ENCODE measurements at regions not wholly inside any gene's neighbourhood (a gene's known extent, or its start where the extent isn't known, plus 50 kb on each side); places are given as distances from the start of the nearest gene placed in this dataset.

DNA sequence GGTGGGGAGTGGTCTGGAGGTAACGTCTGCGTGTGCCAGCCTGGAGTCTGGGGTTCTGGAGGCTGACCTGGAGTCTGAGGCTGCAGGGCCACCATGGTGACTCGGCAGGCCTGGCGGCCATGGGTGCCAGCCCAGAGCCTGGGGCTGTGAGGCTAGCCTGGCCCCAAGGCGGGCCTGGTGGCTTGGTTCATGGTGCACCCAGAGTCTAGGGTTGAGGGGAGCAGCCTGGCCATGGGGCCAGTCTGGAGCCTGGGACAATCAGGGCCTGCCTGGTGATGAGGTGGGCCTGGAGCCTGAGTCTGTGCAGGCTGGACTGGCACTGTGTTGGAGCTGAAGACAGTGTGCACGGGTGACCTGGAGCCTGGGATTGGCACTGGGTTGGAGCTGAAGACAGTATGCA is 64.9 kb downstream of the CXorf49B start:
- Histone ChIP-seq H4K8ac (ENCODE audit: low read depth in 2 of 2, low read length in 2 of 2) (no peak overlapping the region), H3K36me3 (ENCODE audit: control insufficient read depth, insufficient read depth, low read length) (no peaks in the 10 kb centered on the region), H3K9me3 (ENCODE audit: control insufficient read depth, insufficient read depth, low read length) (no peaks in the 10 kb centered on the region), H4K20me1 (ENCODE audit: insufficient read depth, low read length) (no peaks in the 10 kb centered on the region; the same call in 1 of the 2 replicates), H3K14ac (replicated peaks; ENCODE audit: low read depth, low read length) (no peak overlapping the region), H4K5ac (ENCODE audit: low read depth, low read length) (no peak overlapping the region), H2AK5ac (ENCODE audit: low read depth, low read length) (no peak overlapping the region), H3K4me2 (ENCODE audit: low read depth, low read length) (no peak overlapping the region), H2BK15ac (ENCODE audit: low read depth, low read length) (no peak overlapping the region), H2BK120ac (ENCODE audit: low read depth, low read length) (no peak overlapping the region), H3K9me1 (ENCODE audit: insufficient read depth, low read length) (no peaks in the 10 kb centered on the region), H3K4me3 (ENCODE audit: insufficient read depth, low read depth, low read length) (no peak overlapping the region), H4K91ac (ENCODE audit: insufficient read depth, low read depth, low read length) (no peak overlapping the region), H3K27me3 (ENCODE audit: control insufficient read depth, insufficient read depth, low read length) (peaks cover 5% of the 10 kb centered on the region; the same call in 1 of the 2 replicates), H2AK9ac (replicated peaks; ENCODE audit: low read depth, low read length, poor library complexity) (no peak overlapping the region), H3K9ac (ENCODE audit: low read depth, low read length) (no peak overlapping the region), H3K4ac (ENCODE audit: low read depth, low read length) (no peak overlapping the region), H3K27ac (ENCODE audit: insufficient read depth, low read length) (no peak overlapping the region), H3K56ac (ENCODE audit: extremely low read depth, insufficient read depth, low read length) (no peak overlapping the region), H2BK20ac (ENCODE audit: low read depth, low read length) (no peak overlapping the region), H3K4me1 (ENCODE audit: control insufficient read depth, insufficient read depth, low read length) (no peaks in the 10 kb centered on the region), H3K23ac (ENCODE audit: low read depth, low read length) (no peak overlapping the region), H2BK5ac (ENCODE audit: low read depth, low read length, poor library complexity, severe bottlenecking) (no peak overlapping the region), H2AFZ (replicated peaks; ENCODE audit: low read length, poor library complexity) (no peak overlapping the region), H3K79me1 (ENCODE audit: low read depth in 1 of 2, low read length in 2 of 2) (no peaks in the 10 kb centered on the region), H3K18ac (ENCODE audit: low read depth, low read length) (no peak overlapping the region)
- BruUV-seq (replicated peaks): no TSS peak
- ATAC-seq (ENCODE audit: low read depth) (no peak), DNase-seq (no peak)
- in situ Hi-C loops (cut with MboI; ENCODE audit: low sequenced_read_pairs) (no loop called here), intact Hi-C loops (cut with micrococcal nuclease) (no loop called here), dilution Hi-C loops (cut with HindIII; ENCODE audit: low sequenced_read_pairs, unreplicated experiment) (no loop called here)
- TF ChIP-seq, protein P1, sequence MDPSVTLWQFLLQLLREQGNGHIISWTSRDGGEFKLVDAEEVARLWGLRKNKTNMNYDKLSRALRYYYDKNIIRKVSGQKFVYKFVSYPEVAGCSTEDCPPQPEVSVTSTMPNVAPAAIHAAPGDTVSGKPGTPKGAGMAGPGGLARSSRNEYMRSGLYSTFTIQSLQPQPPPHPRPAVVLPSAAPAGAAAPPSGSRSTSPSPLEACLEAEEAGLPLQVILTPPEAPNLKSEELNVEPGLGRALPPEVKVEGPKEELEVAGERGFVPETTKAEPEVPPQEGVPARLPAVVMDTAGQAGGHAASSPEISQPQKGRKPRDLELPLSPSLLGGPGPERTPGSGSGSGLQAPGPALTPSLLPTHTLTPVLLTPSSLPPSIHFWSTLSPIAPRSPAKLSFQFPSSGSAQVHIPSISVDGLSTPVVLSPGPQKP (IDR thresholded peaks at IDR 0.05; ENCODE audit: borderline replicate concordance, low read depth, low read length): no peak
- TF ChIP-seq RCOR1 (IDR thresholded peaks at IDR 0.05; ENCODE audit: insufficient replicate concordance, low read length): no peak
- no peak for TF ChIP-seq BHLHE40 (IDR thresholded peaks at IDR 0.05; ENCODE audit: low read depth, low read length)
- TF ChIP-seq FOS (IDR thresholded peaks at IDR 0.05; ENCODE audit: low read depth, low read length): no peak
- TF ChIP-seq CEBPB (IDR thresholded peaks at IDR 0.05; ENCODE audit: low read depth, low read length): no peak
- TF ChIP-seq, protein P2, sequence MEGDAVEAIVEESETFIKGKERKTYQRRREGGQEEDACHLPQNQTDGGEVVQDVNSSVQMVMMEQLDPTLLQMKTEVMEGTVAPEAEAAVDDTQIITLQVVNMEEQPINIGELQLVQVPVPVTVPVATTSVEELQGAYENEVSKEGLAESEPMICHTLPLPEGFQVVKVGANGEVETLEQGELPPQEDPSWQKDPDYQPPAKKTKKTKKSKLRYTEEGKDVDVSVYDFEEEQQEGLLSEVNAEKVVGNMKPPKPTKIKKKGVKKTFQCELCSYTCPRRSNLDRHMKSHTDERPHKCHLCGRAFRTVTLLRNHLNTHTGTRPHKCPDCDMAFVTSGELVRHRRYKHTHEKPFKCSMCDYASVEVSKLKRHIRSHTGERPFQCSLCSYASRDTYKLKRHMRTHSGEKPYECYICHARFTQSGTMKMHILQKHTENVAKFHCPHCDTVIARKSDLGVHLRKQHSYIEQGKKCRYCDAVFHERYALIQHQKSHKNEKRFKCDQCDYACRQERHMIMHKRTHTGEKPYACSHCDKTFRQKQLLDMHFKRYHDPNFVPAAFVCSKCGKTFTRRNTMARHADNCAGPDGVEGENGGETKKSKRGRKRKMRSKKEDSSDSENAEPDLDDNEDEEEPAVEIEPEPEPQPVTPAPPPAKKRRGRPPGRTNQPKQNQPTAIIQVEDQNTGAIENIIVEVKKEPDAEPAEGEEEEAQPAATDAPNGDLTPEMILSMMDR (conservative IDR thresholded peaks at IDR 0.05; ENCODE audit: low read depth, low read length): no peak
- TF ChIP-seq MAFK (IDR thresholded peaks at IDR 0.05; ENCODE audit: low read depth, low read length): no peak
- TF ChIP-seq CHD1 (IDR thresholded peaks at IDR 0.05; ENCODE audit: low read depth, low read length): no peak
- no peak for TF ChIP-seq RAD21 (IDR thresholded peaks at IDR 0.05; ENCODE audit: low read length)
- TF ChIP-seq, protein P3, sequence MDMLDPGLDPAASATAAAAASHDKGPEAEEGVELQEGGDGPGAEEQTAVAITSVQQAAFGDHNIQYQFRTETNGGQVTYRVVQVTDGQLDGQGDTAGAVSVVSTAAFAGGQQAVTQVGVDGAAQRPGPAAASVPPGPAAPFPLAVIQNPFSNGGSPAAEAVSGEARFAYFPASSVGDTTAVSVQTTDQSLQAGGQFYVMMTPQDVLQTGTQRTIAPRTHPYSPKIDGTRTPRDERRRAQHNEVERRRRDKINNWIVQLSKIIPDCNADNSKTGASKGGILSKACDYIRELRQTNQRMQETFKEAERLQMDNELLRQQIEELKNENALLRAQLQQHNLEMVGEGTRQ (IDR thresholded peaks at IDR 0.05; ENCODE audit: low read depth, low read length): no peak
- no peak for TF ChIP-seq MAZ (IDR thresholded peaks at IDR 0.05; ENCODE audit: borderline replicate concordance, low read depth, low read length)
- TF ChIP-seq SMC3 (IDR thresholded peaks at IDR 0.05; ENCODE audit: low read depth, low read length): no peak
- no peak for TF ChIP-seq MXI1 (IDR thresholded peaks at IDR 0.05; ENCODE audit: borderline replicate concordance, low read depth, low read length)
- TF ChIP-seq POLR2A (IDR thresholded peaks at IDR 0.05; ENCODE audit: low read depth, low read length): no peak
- ChIA-PET CTCF (no interaction called here), POLR2A (ENCODE audit: unreplicated experiment) (no interaction called here)
- 53% methylated on average over 3 of the region's 6 CpGs; no CpG with 5 or more reads in 1 of the 2 experiments for WGBS, 2 experiments (ENCODE audit: extremely low coverage in 2 of 2, insufficient read length in 1 of 2)

All from IMR-90 (cell line).